HG03558 (cell line): ENCODE measurements at regions not wholly inside any gene's neighbourhood (a gene's known extent, or its start where the extent isn't known, plus 50 kb on each side); places are given as distances from the start of the nearest gene placed in this dataset.
"Not testable (repeated sequence)": the region's sequence is repeated elsewhere in the genome, so short reads cannot be mapped to it uniquely, and the experiment has no call there.

Experiments
- ATAC-seq: cut with Tn5 transposase; IDR thresholded peaks from one replicate; pipeline ENCODE4 v1.9.1; 2021; ENCODE audit warnings: moderate number of reproducible peaks; ENCODE audit not compliant: unreplicated experiment; ENCODE audit errors: extremely low read depth

- no peak for ATAC-seq
These were observed 396.9 kb upstream of the SLITRK5 start for GRCh38 chr13:87274209-87274819.

- no peak for ATAC-seq
These were observed 391.0 kb upstream of the SLITRK5 start for GRCh38 chr13:87280139-87280538.

GRCh38 chr13:87287721-87288120 lies 383.4 kb upstream of the SLITRK5 start:
- ATAC-seq, result no peak

GRCh38 chr13:87295636-87296035 lies 375.5 kb upstream of the SLITRK5 start:
- no peak for ATAC-seq

GRCh38 chr13:87302034-87302433 lies 369.1 kb upstream of the SLITRK5 start:
- no peak for ATAC-seq

GRCh38 chr13:87302931-87303330 lies 368.2 kb upstream of the SLITRK5 start:
- no peak for ATAC-seq

- no peak for ATAC-seq
These were observed 360.0 kb upstream of the SLITRK5 start for GRCh38 chr13:87311165-87311564.

- no peak for ATAC-seq
These were observed 356.3 kb upstream of the SLITRK5 start for GRCh38 chr13:87314822-87315221.

- ATAC-seq, result no peak
These were observed 348.8 kb upstream of the SLITRK5 start for GRCh38 chr13:87322386-87322785.

GRCh38 chr13:87324558-87324957 lies 346.6 kb upstream of the SLITRK5 start:
- ATAC-seq, result no peak

- ATAC-seq, result no peak
These were observed 340.0 kb upstream of the SLITRK5 start for GRCh38 chr13:87331178-87331577.

GRCh38 chr13:87333599-87333998 lies 337.6 kb upstream of the SLITRK5 start:
- ATAC-seq, result no peak

- no peak for ATAC-seq
These were observed 337.0 kb upstream of the SLITRK5 start for GRCh38 chr13:87334176-87334575.

GRCh38 chr13:87336346-87336889 lies 334.8 kb upstream of the SLITRK5 start:
- not testable (repeated sequence) for ATAC-seq

GRCh38 chr13:87344176-87344575 lies 327.0 kb upstream of the SLITRK5 start:
- no peak for ATAC-seq

GRCh38 chr13:87355451-87355850 lies 315.7 kb upstream of the SLITRK5 start:
- no peak for ATAC-seq

- no peak for ATAC-seq
These were observed 314.9 kb upstream of the SLITRK5 start for GRCh38 chr13:87356314-87356713.

- no peak for ATAC-seq
These were observed 312.9 kb upstream of the SLITRK5 start for GRCh38 chr13:87358319-87358718.

- no peak for ATAC-seq
These were observed 310.0 kb upstream of the SLITRK5 start for GRCh38 chr13:87361216-87361615.

GRCh38 chr13:87368639-87369038 lies 302.5 kb upstream of the SLITRK5 start:
- no peak for ATAC-seq

GRCh38 chr13:87376081-87376480 lies 295.1 kb upstream of the SLITRK5 start:
- no peak for ATAC-seq

GRCh38 chr13:87384099-87384498 lies 287.1 kb upstream of the SLITRK5 start:
- no peak for ATAC-seq
